ENCODE measurements at regions not wholly inside any gene's neighbourhood (a gene's known extent, or its start where the extent isn't known, plus 50 kb on each side); places are given as distances from the start of the nearest gene placed in this dataset.

DNA sequence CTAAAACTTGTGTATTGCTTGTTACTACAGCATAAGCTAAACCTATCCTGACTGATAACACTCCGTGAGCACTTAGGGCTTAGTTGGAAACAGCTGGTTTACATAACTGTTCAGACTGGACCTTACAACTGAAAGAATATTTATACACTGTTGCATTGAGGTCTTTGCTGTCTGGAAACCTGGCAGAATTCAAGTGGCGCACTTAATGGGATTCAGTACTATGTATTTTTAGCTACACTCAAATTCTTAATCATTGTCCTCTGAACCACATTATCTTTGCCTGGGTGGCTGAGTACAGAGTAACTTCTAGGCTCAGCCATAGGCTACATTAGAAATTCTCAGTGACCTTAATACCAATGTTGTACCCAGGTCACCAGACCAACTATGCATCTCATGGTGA is 172.9 kb downstream of the PMP22 start:
- Histone ChIP-seq H3K27me3 (ENCODE audit: control insufficient read depth, insufficient read depth, low read length, poor library complexity, severe bottlenecking) (no peaks in the 10 kb centered on the region), H3K4me1 (ENCODE audit: control insufficient read depth, insufficient read depth, low read length) (no peaks in the 10 kb centered on the region), H3K4me3 (ENCODE audit: insufficient read depth, low read depth, low read length) (no peak overlapping the region), H3K27ac (ENCODE audit: insufficient read depth, low read depth, low read length, poor library complexity, severe bottlenecking) (no peak overlapping the region), H3K9me3 (ENCODE audit: control insufficient read depth, low read length) (no peaks in the 10 kb centered on the region), H3K36me3 (ENCODE audit: control insufficient read depth, insufficient read depth, low read length) (no peaks in the 10 kb centered on the region)
- 94% methylated on average over 2 of the region's 2 CpGs for WGBS, 2 experiments

DNA sequence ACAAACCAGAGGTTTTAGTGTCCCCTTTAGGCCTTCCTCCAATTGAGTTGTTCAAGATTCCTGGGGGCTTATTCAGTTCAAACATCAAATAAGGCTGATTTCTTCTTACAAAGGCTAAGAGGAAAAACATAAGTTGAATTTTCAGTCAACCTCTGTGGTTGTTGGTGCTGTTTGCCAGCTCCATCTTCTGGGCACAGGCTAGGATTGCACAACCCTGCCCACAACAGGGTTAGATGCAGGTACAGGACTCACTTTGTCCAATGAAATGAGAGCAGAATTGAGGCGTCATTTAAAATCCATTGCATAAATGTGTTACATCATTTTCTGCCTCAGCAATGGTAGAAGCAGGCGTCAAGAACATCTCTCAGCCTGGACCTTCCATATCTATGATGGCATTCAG is 173.3 kb downstream of the PMP22 start:
- Histone ChIP-seq H3K9me3 (ENCODE audit: control insufficient read depth, low read length) (no peaks in the 10 kb centered on the region), H3K27me3 (ENCODE audit: control insufficient read depth, insufficient read depth, low read length, poor library complexity, severe bottlenecking) (no peaks in the 10 kb centered on the region), H3K4me1 (ENCODE audit: control insufficient read depth, insufficient read depth, low read length) (no peaks in the 10 kb centered on the region), H3K36me3 (ENCODE audit: control insufficient read depth, insufficient read depth, low read length) (no peaks in the 10 kb centered on the region), H3K27ac (ENCODE audit: insufficient read depth, low read depth, low read length, poor library complexity, severe bottlenecking) (no peak overlapping the region), H3K4me3 (ENCODE audit: insufficient read depth, low read depth, low read length) (no peak overlapping the region)
- WGBS, 2 experiments, result 85 to 86% methylated on average over 2 of the region's 2 CpGs

GRCh38 chr17:15090533-15090932 is 174.6 kb downstream of the PMP22 start:
- no peaks in the 10 kb centered on the region for H3K27me3 ChIP-seq (ENCODE audit: control insufficient read depth, insufficient read depth, low read length, poor library complexity, severe bottlenecking)
- no peaks in the 10 kb centered on the region for H3K9me3 ChIP-seq (ENCODE audit: control insufficient read depth, low read length)
- H3K27ac ChIP-seq (ENCODE audit: insufficient read depth, low read depth, low read length, poor library complexity, severe bottlenecking), result no peak overlapping the region
- 96% methylated on average over 4 to 7 of the region's 8 CpGs for WGBS, 2 experiments
- no peaks in the 10 kb centered on the region for H3K36me3 ChIP-seq (ENCODE audit: control insufficient read depth, insufficient read depth, low read length)
- no peak overlapping the region for H3K4me3 ChIP-seq (ENCODE audit: insufficient read depth, low read depth, low read length)
- H3K4me1 ChIP-seq (ENCODE audit: control insufficient read depth, insufficient read depth, low read length), result no peaks in the 10 kb centered on the region

GRCh38 chr17:15087946-15088345 is 177.2 kb downstream of the PMP22 start:
- no peaks in the 10 kb centered on the region for H3K36me3 ChIP-seq (ENCODE audit: control insufficient read depth, insufficient read depth, low read length)
- H3K27ac ChIP-seq (ENCODE audit: insufficient read depth, low read depth, low read length, poor library complexity, severe bottlenecking), result no peak overlapping the region
- no peak overlapping the region for H3K4me3 ChIP-seq (ENCODE audit: insufficient read depth, low read depth, low read length)
- no peaks in the 10 kb centered on the region for H3K27me3 ChIP-seq (ENCODE audit: control insufficient read depth, insufficient read depth, low read length, poor library complexity, severe bottlenecking)
- H3K4me1 ChIP-seq (ENCODE audit: control insufficient read depth, insufficient read depth, low read length), result no peaks in the 10 kb centered on the region
- WGBS, 2 experiments, result 88 to 93% methylated on average over 2 to 3 of the region's 3 CpGs
- no peaks in the 10 kb centered on the region for H3K9me3 ChIP-seq (ENCODE audit: control insufficient read depth, low read length)

GRCh38 chr17:15086776-15087295 is 178.3 kb downstream of the PMP22 start:
- Histone ChIP-seq H3K4me3 (ENCODE audit: insufficient read depth, low read depth, low read length) (no peak overlapping the region), H3K27me3 (ENCODE audit: control insufficient read depth, insufficient read depth, low read length, poor library complexity, severe bottlenecking) (no peaks in the 10 kb centered on the region), H3K36me3 (ENCODE audit: control insufficient read depth, insufficient read depth, low read length) (no peaks in the 10 kb centered on the region), H3K9me3 (ENCODE audit: control insufficient read depth, low read length) (no peaks in the 10 kb centered on the region), H3K27ac (ENCODE audit: insufficient read depth, low read depth, low read length, poor library complexity, severe bottlenecking) (no peak overlapping the region), H3K4me1 (ENCODE audit: control insufficient read depth, insufficient read depth, low read length) (peaks cover 3% of the 10 kb centered on the region)
- WGBS, 2 experiments, result 86 to 87% methylated on average over 11 of the region's 11 CpGs

DNA sequence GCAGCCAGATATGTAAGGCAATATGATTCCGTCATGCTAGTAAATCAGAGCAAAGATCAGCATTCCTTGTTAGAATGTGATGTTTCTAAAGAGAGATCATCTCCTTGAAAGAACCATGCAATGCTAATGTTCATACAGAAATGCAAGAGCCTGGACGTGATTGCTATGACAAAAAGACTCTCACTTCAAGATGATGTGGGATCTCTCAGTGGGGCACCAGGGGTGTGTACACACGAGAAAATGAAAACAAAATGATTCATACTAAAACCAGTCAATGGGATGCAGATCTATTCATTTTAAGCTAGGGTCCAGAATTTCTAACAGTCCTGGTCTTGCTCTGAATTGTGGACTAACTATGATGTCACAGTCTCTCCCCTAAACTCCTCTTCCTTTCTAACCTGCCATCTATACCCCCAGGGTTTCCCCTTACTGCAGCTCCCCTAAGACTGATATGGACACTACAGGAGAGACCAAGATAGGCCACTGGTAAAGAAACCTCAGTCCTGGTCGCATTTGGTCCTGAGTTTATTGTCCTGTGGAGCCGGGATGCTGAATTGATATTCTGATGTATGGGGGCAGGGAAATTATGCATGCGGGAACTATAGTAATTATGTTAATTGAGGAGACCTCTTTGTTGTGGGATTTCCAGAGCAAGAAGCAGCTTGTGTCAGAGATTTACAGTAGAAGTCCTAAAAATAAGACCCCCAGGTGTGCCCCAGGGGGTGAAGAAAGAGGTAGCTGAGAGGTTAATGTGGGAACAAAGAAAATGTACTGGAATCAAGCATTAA is 179.0 kb downstream of the PMP22 start:
- Histone ChIP-seq H3K9me3 (ENCODE audit: control insufficient read depth, low read length) (no peaks in the 10 kb centered on the region), H3K27me3 (ENCODE audit: control insufficient read depth, insufficient read depth, low read length, poor library complexity, severe bottlenecking) (no peaks in the 10 kb centered on the region), H3K4me1 (ENCODE audit: control insufficient read depth, insufficient read depth, low read length) (peaks cover 3% of the 10 kb centered on the region), H3K36me3 (ENCODE audit: control insufficient read depth, insufficient read depth, low read length) (no peaks in the 10 kb centered on the region), H3K4me3 (ENCODE audit: insufficient read depth, low read depth, low read length) (no peak overlapping the region), H3K27ac (ENCODE audit: insufficient read depth, low read depth, low read length, poor library complexity, severe bottlenecking) (no peak overlapping the region)
- WGBS, 2 experiments, result 66 to 67% methylated on average over 6 of the region's 6 CpGs

- WGBS, 2 experiments, result 54 to 64% methylated on average over 4 to 5 of the region's 5 CpGs
- Histone ChIP-seq H3K9me3 (ENCODE audit: control insufficient read depth, low read length) (no peaks in the 10 kb centered on the region), H3K4me1 (ENCODE audit: control insufficient read depth, insufficient read depth, low read length) (peaks cover 3% of the 10 kb centered on the region), H3K27me3 (ENCODE audit: control insufficient read depth, insufficient read depth, low read length, poor library complexity, severe bottlenecking) (no peaks in the 10 kb centered on the region), H3K27ac (ENCODE audit: insufficient read depth, low read depth, low read length, poor library complexity, severe bottlenecking) (no peak overlapping the region), H3K4me3 (ENCODE audit: insufficient read depth, low read depth, low read length) (no peak overlapping the region), H3K36me3 (ENCODE audit: control insufficient read depth, insufficient read depth, low read length) (no peaks in the 10 kb centered on the region)
Observed at GRCh38 chr17:15083225-15083624, 181.9 kb downstream of the PMP22 start.

DNA sequence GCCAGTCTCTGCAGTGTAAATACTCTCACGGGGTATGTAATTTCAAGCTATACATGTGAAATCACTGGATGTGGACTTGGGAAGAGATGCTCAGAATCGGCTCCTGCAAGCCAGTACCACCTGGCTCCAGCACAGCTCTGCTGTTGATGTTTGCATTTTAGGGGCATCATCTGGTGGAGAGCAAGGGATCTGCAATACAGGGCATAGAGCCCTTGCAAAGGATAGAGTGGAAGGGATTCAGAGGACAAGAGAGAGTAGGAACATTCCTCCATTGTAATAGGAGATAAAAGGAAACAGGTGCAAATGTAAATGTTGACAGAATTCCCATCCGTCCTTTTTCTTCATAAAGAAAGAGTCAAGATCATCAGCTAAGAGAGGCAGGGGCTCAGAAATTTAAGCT is 184.1 kb downstream of the PMP22 start:
- H3K27ac ChIP-seq (ENCODE audit: insufficient read depth, low read depth, low read length, poor library complexity, severe bottlenecking), result no peak overlapping the region
- H3K9me3 ChIP-seq (ENCODE audit: control insufficient read depth, low read length), result no peaks in the 10 kb centered on the region
- H3K4me3 ChIP-seq (ENCODE audit: insufficient read depth, low read depth, low read length), result no peak overlapping the region
- 67 to 72% methylated on average over 3 of the region's 3 CpGs for WGBS, 2 experiments
- no peaks in the 10 kb centered on the region for H3K27me3 ChIP-seq (ENCODE audit: control insufficient read depth, insufficient read depth, low read length, poor library complexity, severe bottlenecking)
- H3K4me1 ChIP-seq (ENCODE audit: control insufficient read depth, insufficient read depth, low read length), result peaks cover 6% of the 10 kb centered on the region
- no peaks in the 10 kb centered on the region for H3K36me3 ChIP-seq (ENCODE audit: control insufficient read depth, insufficient read depth, low read length)

DNA sequence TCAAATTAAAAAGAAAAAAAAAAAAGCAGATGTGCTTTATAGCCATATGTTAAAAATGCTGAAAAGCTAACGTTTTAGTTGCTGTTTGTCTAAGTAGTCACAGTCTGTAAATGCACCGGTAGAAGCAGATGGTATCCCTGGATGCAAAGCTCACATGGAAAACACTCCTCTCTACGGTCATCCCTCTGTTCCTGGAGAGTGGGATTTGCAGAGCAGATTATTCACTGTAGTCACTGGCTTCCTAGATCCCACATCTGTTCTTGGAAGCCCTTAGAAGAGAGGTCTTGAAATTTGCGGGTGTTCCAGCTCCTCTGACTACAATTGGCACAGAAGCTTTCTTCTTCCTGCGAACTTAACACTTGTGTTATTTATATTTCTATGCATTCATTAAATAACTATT is 186.6 kb downstream of the PMP22 start:
- no peak overlapping the region for H3K4me3 ChIP-seq (ENCODE audit: insufficient read depth, low read depth, low read length)
- no peaks in the 10 kb centered on the region for H3K36me3 ChIP-seq (ENCODE audit: control insufficient read depth, insufficient read depth, low read length)
- no peaks in the 10 kb centered on the region for H3K27me3 ChIP-seq (ENCODE audit: control insufficient read depth, insufficient read depth, low read length, poor library complexity, severe bottlenecking)
- WGBS, 2 experiments, result 90 to 91% methylated on average over 4 to 5 of the region's 5 CpGs
- H3K9me3 ChIP-seq (ENCODE audit: control insufficient read depth, low read length), result no peaks in the 10 kb centered on the region
- H3K27ac ChIP-seq (ENCODE audit: insufficient read depth, low read depth, low read length, poor library complexity, severe bottlenecking), result no peak overlapping the region
- H3K4me1 ChIP-seq (ENCODE audit: control insufficient read depth, insufficient read depth, low read length), result peaks cover 6% of the 10 kb centered on the region

- 82 to 87% methylated on average over 6 of the region's 6 CpGs for WGBS, 2 experiments
- H3K9me3 ChIP-seq (ENCODE audit: control insufficient read depth, low read length), result no peaks in the 10 kb centered on the region
- no peaks in the 10 kb centered on the region for H3K27me3 ChIP-seq (ENCODE audit: control insufficient read depth, insufficient read depth, low read length, poor library complexity, severe bottlenecking)
- H3K27ac ChIP-seq (ENCODE audit: insufficient read depth, low read depth, low read length, poor library complexity, severe bottlenecking), result no peak overlapping the region
- peaks cover 3% of the 10 kb centered on the region for H3K4me1 ChIP-seq (ENCODE audit: control insufficient read depth, insufficient read depth, low read length)
- H3K36me3 ChIP-seq (ENCODE audit: control insufficient read depth, insufficient read depth, low read length), result no peaks in the 10 kb centered on the region
- H3K4me3 ChIP-seq (ENCODE audit: insufficient read depth, low read depth, low read length), result no peak overlapping the region
Observed at GRCh38 chr17:15076991-15077663, 188.0 kb downstream of the PMP22 start.

Measured in ectodermal cell (in vitro differentiated cells).